Lower lobe of right lung (tissue), 2 donors: ENCODE measurements at regions not wholly inside any gene's neighbourhood (a gene's known extent, or its start where the extent isn't known, plus 50 kb on each side); places are given as distances from the start of the nearest gene placed in this dataset.

ENCODE experiments used
- ATAC-seq, 2 donors: fragments of 200-7000 bp; cut with Tn5 transposase; one replicate each; pipeline ENCODE4 v1.9.1; 2020 to 2022; ENCODE audit warnings: mild to moderate bottlenecking in 2 of 2, moderate library complexity in 2 of 2
- DNase-seq: peaks from one replicate; pipeline ENCODE4 v3.0.0-alpha.2; 2020
- H3K27ac ChIP-seq: fragments of 200-600 bp; one replicate; pipeline ENCODE4 v1.8.0; 2022
- H3K27me3 ChIP-seq: fragments of 200-600 bp; one replicate; pipeline ENCODE4 v1.8.0; 2022; ENCODE audit warnings: low read depth
- H3K36me3 ChIP-seq: fragments of 200-600 bp; one replicate; pipeline ENCODE4 v1.8.0; 2022; ENCODE audit warnings: mild to moderate bottlenecking
- H3K4me1 ChIP-seq: fragments of 200-600 bp; one replicate; pipeline ENCODE4 v1.8.0; 2022
- H3K4me3 ChIP-seq: fragments of 200-600 bp; one replicate; pipeline ENCODE4 v1.8.0; 2022; ENCODE audit warnings: mild to moderate bottlenecking
- H3K9me3 ChIP-seq: fragments of 200-600 bp; one replicate; pipeline ENCODE4 v1.8.0; 2022
- CTCF ChIP-seq: fragments of 200-600 bp; IDR thresholded peaks from one replicate; pipeline ENCODE4 v1.8.0; 2022; ENCODE audit warnings: antibody characterized with exemption, mild to moderate bottlenecking
- intact Hi-C: fragments of 100-400 bp; cut with DNase I; formaldehyde crosslinking; loops from one replicate; pipeline ENCODE4 v1.11.0; 2022
- donor health status: DM: no; HTN: yes; CAD: no; lungs with severe emphysema.

- ATAC-seq: no peak
- H3K4me3 ChIP-seq: no peak overlapping the region
- H3K27me3 ChIP-seq: peaks cover 7% of the 10 kb centered on the region
- no peak for TF ChIP-seq CTCF
- no peak for DNase-seq
- H3K4me1 ChIP-seq: no peaks in the 10 kb centered on the region
- no peaks in the 10 kb centered on the region for H3K9me3 ChIP-seq
- no peaks in the 10 kb centered on the region for H3K36me3 ChIP-seq
- intact Hi-C loops: no loop called here
- no peak overlapping the region for H3K27ac ChIP-seq
Observed at GRCh38 chr20:48201188-48201587, 415.9 kb upstream of the SULF2 start.

GRCh38 chr20:48198929-48199451 lies 413.7 kb upstream of the SULF2 start:
- H3K36me3 ChIP-seq: no peaks in the 10 kb centered on the region
- intact Hi-C loops: no loop called here
- ATAC-seq (no peak), DNase-seq (no peak)
- H3K4me1 ChIP-seq: no peaks in the 10 kb centered on the region
- H3K4me3 ChIP-seq: no peak overlapping the region
- H3K27ac ChIP-seq: no peak overlapping the region
- no peaks in the 10 kb centered on the region for H3K9me3 ChIP-seq
- no peak for TF ChIP-seq CTCF
- peaks cover 7% of the 10 kb centered on the region for H3K27me3 ChIP-seq

- no peaks in the 10 kb centered on the region for H3K4me1 ChIP-seq
- H3K9me3 ChIP-seq: no peaks in the 10 kb centered on the region
- no peak overlapping the region for H3K27ac ChIP-seq
- DNase-seq: no peak
- H3K36me3 ChIP-seq: no peaks in the 10 kb centered on the region
- no peak overlapping the region for H3K4me3 ChIP-seq
- peaks cover 7% of the 10 kb centered on the region for H3K27me3 ChIP-seq
- no peak for ATAC-seq
- intact Hi-C loops: no loop called here
- TF ChIP-seq CTCF: no peak
Observed at GRCh38 chr20:48197066-48197465, 411.8 kb upstream of the SULF2 start.

GRCh38 chr20:48196486-48196885 lies 411.2 kb upstream of the SULF2 start:
- no peak for DNase-seq
- H3K9me3 ChIP-seq: no peaks in the 10 kb centered on the region
- no peaks in the 10 kb centered on the region for H3K36me3 ChIP-seq
- H3K4me1 ChIP-seq: no peaks in the 10 kb centered on the region
- H3K27ac ChIP-seq: no peak overlapping the region
- TF ChIP-seq CTCF: no peak
- peaks cover 4% of the 10 kb centered on the region for H3K27me3 ChIP-seq
- ATAC-seq: no peak
- intact Hi-C loops: no loop called here
- H3K4me3 ChIP-seq: no peak overlapping the region

GRCh38 chr20:48196001-48196400 lies 410.7 kb upstream of the SULF2 start:
- Histone ChIP-seq H3K9me3 (no peaks in the 10 kb centered on the region), H3K4me1 (no peaks in the 10 kb centered on the region), H3K4me3 (no peak overlapping the region), H3K27me3 (no peaks in the 10 kb centered on the region), H3K36me3 (no peaks in the 10 kb centered on the region), H3K27ac (no peak overlapping the region)
- no peak for DNase-seq
- ATAC-seq: no peak
- TF ChIP-seq CTCF: no peak
- intact Hi-C loops: no loop called here
